Activated naive CD4-positive, alpha-beta T cell treated with anti-CD3 and anti-CD28 coated beads for 36 hours (primary cell): ENCODE measurements at regions not wholly inside any gene's neighbourhood (a gene's known extent, or its start where the extent isn't known, plus 50 kb on each side); places are given as distances from the start of the nearest gene placed in this dataset.
A peak's percentile ranks its signal among the peaks of the same experiment; 100 is the strongest.

Experiments used
- CTCF ChIA-PET: fragments of 350-600 bp; sonication (Branson Sonifier 250); formaldehyde crosslinking; loops from one replicate; lab custom pipeline; 2021; ENCODE audit warnings: antibody characterized with exemption; lab: Charles Lee
- DNase-seq: peaks from one replicate; pipeline ENCODE4 v3.0.0-alpha.2; 2020
- H3K27ac Mint-ChIP-seq: one replicate; pipeline ENCODE4 v1.8.0; 2021; ENCODE audit warnings: mild to moderate bottlenecking, mixed read lengths
- H3K27me3 Mint-ChIP-seq: one replicate; pipeline ENCODE4 v1.8.0; 2021; ENCODE audit warnings: low read depth, mixed read lengths
- H3K36me3 Mint-ChIP-seq: one replicate; pipeline ENCODE4 v1.8.0; 2021; ENCODE audit warnings: low read depth, mixed read lengths
- H3K4me1 Mint-ChIP-seq: one replicate; pipeline ENCODE4 v1.8.0; 2021; ENCODE audit warnings: low read depth, mixed read lengths
- H3K4me3 Mint-ChIP-seq: one replicate; pipeline ENCODE4 v1.8.0; 2021; ENCODE audit warnings: mild to moderate bottlenecking, moderate library complexity, mixed read lengths
- H3K9me3 Mint-ChIP-seq: one replicate; pipeline ENCODE4 v1.8.0; 2021; ENCODE audit warnings: mixed read lengths
- intact Hi-C: fragments of 100-400 bp; cut with micrococcal nuclease; formaldehyde crosslinking; loops from one replicate; pipeline ENCODE4 v1.15.1; 2023

GRCh38 chr5:124602925-124603650 lies 143.4 kb downstream of the ZNF608 start:
- no peak overlapping the region for H3K27ac Mint-ChIP-seq
- no peak overlapping the region for H3K4me3 Mint-ChIP-seq
- DNase-seq = no peak
- H3K27me3 Mint-ChIP-seq = peaks cover 9% of the 10 kb centered on the region
- no peaks in the 10 kb centered on the region for H3K9me3 Mint-ChIP-seq
- intact Hi-C loops = no loop called here
- H3K4me1 Mint-ChIP-seq = no peaks in the 10 kb centered on the region
- no peaks in the 10 kb centered on the region for H3K36me3 Mint-ChIP-seq
- CTCF ChIA-PET = no interaction called here

DNA sequence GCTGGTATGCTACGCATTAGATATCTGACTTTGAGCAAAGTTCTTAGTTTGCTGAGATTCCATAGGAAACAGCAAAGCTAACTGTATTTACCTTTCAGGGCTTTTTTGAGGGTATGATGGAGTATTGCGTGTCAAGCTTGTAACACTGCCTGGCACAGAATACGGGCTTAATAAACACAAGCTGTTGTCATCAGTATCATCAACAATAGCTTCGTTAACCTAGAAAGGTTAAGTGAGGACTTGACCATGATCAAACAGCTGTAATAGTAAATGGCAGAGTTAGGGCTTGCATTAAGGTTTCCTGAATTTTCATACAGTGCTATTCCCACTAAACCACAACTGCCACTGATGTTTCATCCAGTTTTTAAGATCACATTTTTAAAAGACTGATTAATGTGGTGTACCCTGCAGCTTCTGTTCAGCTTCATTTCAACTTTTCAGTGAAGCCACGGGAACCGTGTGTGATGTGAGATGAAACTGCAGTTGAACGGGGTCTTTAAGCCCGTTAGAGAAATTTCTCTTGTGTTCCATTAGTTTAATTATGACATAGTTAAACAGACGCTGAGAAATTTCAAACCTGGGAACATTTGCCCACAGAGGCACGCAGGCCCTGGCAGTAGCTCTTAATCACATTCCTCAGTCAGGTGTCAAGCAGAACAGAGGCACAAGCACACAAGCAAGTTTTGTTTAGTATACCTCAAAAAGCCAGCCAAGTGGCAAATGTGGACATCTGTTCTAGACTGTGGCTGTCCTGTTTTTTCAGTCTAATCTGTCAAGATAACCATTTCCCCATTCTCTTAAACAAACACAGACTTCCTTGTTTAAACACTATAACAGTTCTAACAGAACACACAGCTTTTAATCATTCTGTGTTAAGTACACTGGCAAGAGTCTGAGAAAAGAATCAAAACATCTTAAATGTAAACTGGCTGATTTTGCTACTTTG lies 147.1 kb downstream of the ZNF608 start:
- DNase-seq = no peak
- intact Hi-C loops = no loop called here

DNA sequence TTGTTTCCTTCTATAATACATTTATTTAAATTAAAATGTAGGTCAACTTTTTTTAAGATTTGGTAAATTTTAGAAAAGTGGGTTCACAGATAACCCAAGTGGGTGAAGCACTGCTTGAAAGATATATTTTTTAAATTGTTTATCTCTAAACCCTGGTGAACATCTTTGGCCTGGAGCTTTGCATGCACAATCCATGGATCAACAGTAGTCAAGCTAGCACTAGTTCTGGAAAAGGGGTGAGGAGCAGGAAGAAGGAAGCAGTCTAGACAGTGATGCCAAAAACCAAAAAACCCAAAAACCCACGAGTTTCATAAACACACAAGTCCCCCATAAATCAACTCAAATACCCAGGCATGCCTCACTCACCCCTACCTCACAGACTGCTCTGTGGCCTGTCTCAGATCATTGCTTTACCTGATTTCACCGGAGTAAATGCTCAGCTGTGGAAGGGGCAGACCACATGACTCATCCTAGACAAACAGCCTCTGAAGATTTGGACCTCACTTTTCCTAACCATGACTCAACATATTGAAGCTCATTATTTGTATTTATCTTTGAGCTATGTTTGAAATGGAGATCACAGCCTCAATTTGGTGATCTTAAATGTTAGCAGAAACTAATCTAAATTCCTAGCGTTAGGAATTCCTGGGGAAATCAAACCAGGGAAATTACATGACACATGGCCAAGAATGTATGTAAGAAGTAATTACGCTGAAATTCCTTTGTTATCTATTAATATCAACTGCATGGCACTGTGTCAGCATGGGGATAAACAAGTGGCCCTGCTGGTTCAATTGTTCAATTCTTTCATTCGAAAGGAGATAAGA lies 149.6 kb downstream of the ZNF608 start:
- intact Hi-C loops = no loop called here
- Mint-ChIP-seq H3K36me3 (no peaks in the 10 kb centered on the region), H3K27ac (no peak overlapping the region), H3K9me3 (no peaks in the 10 kb centered on the region), H3K4me3 (no peak overlapping the region), H3K27me3 (peaks cover 10% of the 10 kb centered on the region), H3K4me1 (no peaks in the 10 kb centered on the region)
- CTCF ChIA-PET = no interaction called here
- no peak for DNase-seq

More for the DNA sequence above, 147.1 kb downstream of the ZNF608 start:
- H3K4me1 Mint-ChIP-seq = no peaks in the 10 kb centered on the region
- no peak overlapping the region for H3K4me3 Mint-ChIP-seq
- H3K9me3 Mint-ChIP-seq = no peaks in the 10 kb centered on the region
- H3K36me3 Mint-ChIP-seq = no peaks in the 10 kb centered on the region
- CTCF ChIA-PET = no interaction called here
- peaks cover 13% of the 10 kb centered on the region for H3K27me3 Mint-ChIP-seq
- H3K27ac Mint-ChIP-seq = no peak overlapping the region

DNA sequence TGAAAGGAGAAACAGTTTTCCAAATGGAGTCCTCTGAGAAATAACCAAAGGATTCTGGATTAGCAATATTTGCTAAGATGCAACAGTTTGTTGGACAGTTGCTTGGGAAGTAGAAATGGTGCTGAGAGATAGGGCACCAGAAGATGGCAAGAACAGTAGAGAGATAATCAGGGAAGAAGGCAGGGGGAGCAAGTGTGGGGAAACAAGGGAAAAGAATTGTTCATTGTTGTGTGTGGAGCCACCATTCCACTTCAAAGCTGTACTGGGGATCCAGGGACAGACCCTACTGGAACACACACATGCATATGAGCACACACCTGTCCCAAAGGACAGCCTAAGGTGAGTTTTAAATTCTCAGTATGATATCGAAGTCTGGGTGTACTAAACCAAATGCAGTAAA lies 152.5 kb downstream of the ZNF608 start:
- peaks cover 2% of the 10 kb centered on the region for H3K9me3 Mint-ChIP-seq
- CTCF ChIA-PET = no interaction called here
- no peak for DNase-seq

DNA sequence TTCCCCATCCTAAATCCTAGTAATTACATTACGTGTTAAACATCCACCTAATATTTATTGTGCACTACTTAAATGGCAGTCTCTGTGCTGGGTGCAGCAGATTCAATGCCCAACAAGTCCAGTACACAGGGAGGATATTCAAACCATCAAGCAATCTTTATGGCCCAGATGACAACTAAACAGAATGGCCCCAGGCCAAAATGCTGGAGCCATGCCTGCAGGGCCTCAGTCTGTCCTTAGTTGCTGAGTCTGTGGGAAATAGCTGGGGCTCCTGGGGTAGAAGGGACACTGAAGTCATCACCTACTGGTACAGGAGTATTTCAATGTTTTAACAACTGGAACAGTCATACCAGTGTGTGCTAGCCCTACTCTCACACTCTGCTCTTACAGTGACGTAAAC lies 153.5 kb downstream of the ZNF608 start:
- Mint-ChIP-seq H3K4me3 (no peak overlapping the region), H3K9me3 (peaks cover 2% of the 10 kb centered on the region), H3K27me3 (peaks cover 14% of the 10 kb centered on the region), H3K27ac (no peak overlapping the region), H3K36me3 (no peaks in the 10 kb centered on the region), H3K4me1 (no peaks in the 10 kb centered on the region)
- no peak for DNase-seq
- CTCF ChIA-PET = no interaction called here
- intact Hi-C loops = no loop called here

More for the DNA sequence above, 152.5 kb downstream of the ZNF608 start:
- H3K4me3 Mint-ChIP-seq = no peak overlapping the region
- peaks cover 12% of the 10 kb centered on the region for H3K27me3 Mint-ChIP-seq
- H3K36me3 Mint-ChIP-seq = no peaks in the 10 kb centered on the region
- intact Hi-C loops = no loop called here
- no peak overlapping the region for H3K27ac Mint-ChIP-seq
- H3K4me1 Mint-ChIP-seq = no peaks in the 10 kb centered on the region

GRCh38 chr5:124591583-124591982 lies 154.9 kb downstream of the ZNF608 start:
- no peaks in the 10 kb centered on the region for H3K36me3 Mint-ChIP-seq
- CTCF ChIA-PET = no interaction called here
- H3K27ac Mint-ChIP-seq = no peak overlapping the region
- H3K27me3 Mint-ChIP-seq = peaks cover 8% of the 10 kb centered on the region
- no peak for DNase-seq
- peaks cover 2% of the 10 kb centered on the region for H3K9me3 Mint-ChIP-seq
- intact Hi-C loops = no loop called here
- no peaks in the 10 kb centered on the region for H3K4me1 Mint-ChIP-seq
- H3K4me3 Mint-ChIP-seq = no peak overlapping the region

DNA sequence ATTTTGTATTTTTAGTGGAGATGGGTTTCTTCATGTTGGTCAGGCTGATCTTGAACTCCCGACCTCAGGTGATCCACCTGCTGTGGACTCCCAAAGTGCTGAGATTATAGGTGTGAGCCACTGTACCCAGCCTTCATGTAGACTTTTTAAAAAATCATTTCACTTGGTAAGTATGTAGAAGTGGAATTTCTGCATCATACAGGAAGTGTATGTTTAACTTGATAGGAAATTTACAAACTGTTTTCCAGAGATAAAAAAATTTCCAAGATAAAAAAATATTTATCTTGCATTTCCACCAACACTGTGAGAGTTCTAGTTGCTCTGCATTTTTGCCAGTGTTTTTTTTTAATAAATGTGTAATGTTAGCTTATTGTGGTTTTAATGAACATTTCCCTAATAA lies 155.8 kb downstream of the ZNF608 start:
- H3K9me3 Mint-ChIP-seq = peaks cover 2% of the 10 kb centered on the region
- H3K27ac Mint-ChIP-seq = no peak overlapping the region
- intact Hi-C loops = no loop called here
- no peaks in the 10 kb centered on the region for H3K4me1 Mint-ChIP-seq
- H3K27me3 Mint-ChIP-seq = peaks cover 8% of the 10 kb centered on the region
- no peak overlapping the region for H3K4me3 Mint-ChIP-seq
- CTCF ChIA-PET = no interaction called here
- H3K36me3 Mint-ChIP-seq = no peaks in the 10 kb centered on the region
- no peak for DNase-seq

GRCh38 chr5:124587280-124587679 lies 159.2 kb downstream of the ZNF608 start:
- H3K4me3 Mint-ChIP-seq = no peak overlapping the region
- peaks cover 6% of the 10 kb centered on the region for H3K27me3 Mint-ChIP-seq
- intact Hi-C loops = no loop called here
- no peaks in the 10 kb centered on the region for H3K36me3 Mint-ChIP-seq
- CTCF ChIA-PET = no interaction called here
- peaks cover 17% of the 10 kb centered on the region for H3K4me1 Mint-ChIP-seq
- no peak overlapping the region for H3K27ac Mint-ChIP-seq
- peaks cover 2% of the 10 kb centered on the region for H3K9me3 Mint-ChIP-seq
- DNase-seq = no peak

DNA sequence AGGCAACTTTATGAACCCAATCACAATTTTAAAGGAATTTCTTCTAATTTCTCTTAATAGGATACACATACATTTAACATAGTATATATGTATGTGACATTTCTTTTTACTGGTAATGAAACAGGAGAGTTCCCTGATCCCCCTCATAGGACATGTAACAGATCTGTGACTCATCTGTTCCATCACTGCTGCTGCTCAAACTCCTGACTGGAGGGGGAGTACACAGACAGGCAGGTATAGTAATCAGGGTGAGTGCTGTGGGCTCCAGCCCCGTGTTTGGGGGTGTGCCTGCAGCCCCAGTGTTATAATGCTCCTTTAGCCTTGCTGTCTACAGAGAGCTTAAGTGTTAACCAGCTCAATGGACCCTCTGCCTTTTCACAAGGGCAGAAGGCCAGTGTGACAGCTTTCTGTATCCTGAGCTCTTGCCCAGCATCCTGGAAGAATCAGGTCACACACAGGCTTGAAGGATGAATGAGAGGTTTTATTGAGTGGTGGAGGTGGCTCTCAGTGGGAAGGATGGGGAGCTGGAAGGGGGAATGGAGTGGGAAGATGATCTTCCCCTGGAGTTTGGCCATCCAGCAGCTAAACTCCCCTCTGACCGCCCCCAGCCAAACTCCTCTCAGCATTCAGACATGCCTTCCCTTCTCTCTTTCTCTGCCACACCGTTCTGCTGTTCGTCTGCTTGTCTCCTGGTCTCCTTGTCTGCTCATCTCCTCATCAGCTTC lies 161.3 kb downstream of the ZNF608 start:
- Mint-ChIP-seq H3K9me3 (peaks cover 2% of the 10 kb centered on the region), H3K27me3 (peaks cover 6% of the 10 kb centered on the region), H3K4me3 (no peak overlapping the region), H3K4me1 (peaks cover 17% of the 10 kb centered on the region), H3K27ac (no peak overlapping the region), H3K36me3 (no peaks in the 10 kb centered on the region)
- DNase-seq = peak; percentile 48
- intact Hi-C loops = loop anchor here (1.0 to 5.0 kb wide), 3 partner anchors 58 to 1862 kb away; no protein-coding TSS in a partner anchor
- CTCF ChIA-PET = no interaction called here

- intact Hi-C loops = loop anchor here (1.0 to 5.0 kb wide), 3 partner anchors 56 to 1864 kb away; no protein-coding TSS in a partner anchor
- Mint-ChIP-seq H3K27ac (no peak overlapping the region), H3K9me3 (no peaks in the 10 kb centered on the region), H3K4me1 (peaks cover 17% of the 10 kb centered on the region), H3K36me3 (no peaks in the 10 kb centered on the region), H3K27me3 (no peaks in the 10 kb centered on the region), H3K4me3 (no peak overlapping the region)
- DNase-seq = peak; percentile 26
- CTCF ChIA-PET = no interaction called here
Measured at GRCh38 chr5:124583469-124584350, 162.7 kb downstream of the ZNF608 start.

GRCh38 chr5:124582561-124582840 lies 163.9 kb downstream of the ZNF608 start:
- no peaks in the 10 kb centered on the region for H3K9me3 Mint-ChIP-seq
- peaks cover 17% of the 10 kb centered on the region for H3K4me1 Mint-ChIP-seq
- no peaks in the 10 kb centered on the region for H3K27me3 Mint-ChIP-seq
- no peak for DNase-seq
- intact Hi-C loops = loop anchor here (5.0 kb wide), 2 partner anchors 55 to 1865 kb away; no protein-coding TSS in a partner anchor
- no peak overlapping the region for H3K27ac Mint-ChIP-seq
- H3K4me3 Mint-ChIP-seq = no peak overlapping the region
- CTCF ChIA-PET = no interaction called here
- H3K36me3 Mint-ChIP-seq = no peaks in the 10 kb centered on the region
